SK-N-SH treated with all-trans-retinoic acid at 6 μM for 48 hours (cell line): ENCODE measurements at regions not wholly inside any gene's neighbourhood (a gene's known extent, or its start where the extent isn't known, plus 50 kb on each side); places are given as distances from the start of the nearest gene placed in this dataset.

Source experiments
- RARB ChIP-seq: fragments of 250-450 bp; sonication (Bioruptor Pico); IDR thresholded peaks from 2 replicates; pipeline ENCODE4 v1.8.0; 2021; ENCODE audit warnings: mild to moderate bottlenecking, moderate library complexity
- ZFP30 ChIP-seq: fragments of 450-650 bp; formaldehyde crosslinking; IDR thresholded peaks from 2 replicates; pipeline ENCODE4 v1.5.0; 2022; ENCODE audit warnings: mild to moderate bottlenecking, moderate library complexity

DNA sequence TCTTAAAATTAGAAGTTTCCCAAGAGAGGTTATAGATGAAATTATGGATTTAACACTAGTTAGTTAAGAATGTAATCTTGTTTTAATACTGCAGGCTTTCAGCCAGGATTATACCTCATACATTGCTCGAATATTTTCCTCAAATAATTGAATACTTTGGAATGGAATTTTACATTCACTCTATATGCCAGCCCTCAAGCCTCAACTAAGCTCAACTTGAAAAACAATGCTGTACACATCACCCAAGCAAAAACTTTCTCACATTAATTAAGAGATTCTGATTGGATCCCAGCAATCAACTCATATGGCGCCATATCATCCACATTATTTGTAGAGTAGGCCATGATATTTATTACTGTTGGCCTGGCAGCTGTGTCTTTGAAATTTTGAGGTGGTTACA, 710.7 kb upstream of the ADAMTS5 start:
- TF ChIP-seq RARB (CRISPR knock-in tag) = no peak
- TF ChIP-seq ZFP30 (CRISPR knock-in tag) = no peak
